SK-N-SH treated with all-trans-retinoic acid at 6 μM for 48 hours (cell line): ENCODE measurements at regions not wholly inside any gene's neighbourhood (a gene's known extent, or its start where the extent isn't known, plus 50 kb on each side); places are given as distances from the start of the nearest gene placed in this dataset.

Source experiments
- ARNTL ChIP-seq: fragments of 450-650 bp; formaldehyde crosslinking; IDR thresholded peaks from 2 replicates; pipeline ENCODE4 v1.5.0; 2020; ENCODE audit warnings: low read depth, mild to moderate bottlenecking, moderate library complexity, borderline replicate concordance
- CSRNP3 ChIP-seq: fragments of 250-450 bp; sonication (Bioruptor Pico); IDR thresholded peaks from 2 replicates; pipeline ENCODE4 v1.5.1; 2021; ENCODE audit warnings: mild to moderate bottlenecking, moderate library complexity
- ISL1 ChIP-seq: fragments of 250-450 bp; sonication (Bioruptor Pico); IDR thresholded peaks from 2 replicates; pipeline ENCODE4 v2.1.2; 2022; ENCODE audit warnings: mild to moderate bottlenecking, moderate library complexity
- PATZ1 ChIP-seq: fragments of 250-450 bp; sonication (Bioruptor Pico); IDR thresholded peaks from 2 replicates; pipeline ENCODE4 v1.8.0; 2020; ENCODE audit warnings: mild to moderate bottlenecking, moderate library complexity, borderline replicate concordance
- ZC3H10 ChIP-seq: fragments of 250-450 bp; sonication (Bioruptor Pico); IDR thresholded peaks from 2 replicates; pipeline ENCODE4 v1.5.1; 2021; ENCODE audit warnings: mild to moderate bottlenecking, moderate library complexity
- ZNF70 ChIP-seq: fragments of 450-650 bp; formaldehyde crosslinking; IDR thresholded peaks from 2 replicates; pipeline ENCODE4 v1.5.0; 2020; ENCODE audit warnings: mild to moderate bottlenecking, moderate library complexity

GRCh38 chr1:229076195-229076594 is 194.7 kb upstream of the RAB4A start:
- TF ChIP-seq PATZ1 (CRISPR knock-in tag) (no peak), ISL1 (CRISPR knock-in tag) (no peak), ZNF70 (CRISPR knock-in tag) (no peak), ARNTL (CRISPR knock-in tag) (no peak), CSRNP3 (no peak), ZC3H10 (CRISPR knock-in tag) (no peak)
